Large intestine (tissue), 3 donors: ENCODE measurements at regions not wholly inside any gene's neighbourhood (a gene's known extent, or its start where the extent isn't known, plus 50 kb on each side); places are given as distances from the start of the nearest gene placed in this dataset.

Experiments used
- DNase-seq, 2 donors: peaks; one replicate each; pipeline versions ENCODE4 v3.0.0 to v3.0.0-alpha.2; 2013
- H3K27ac ChIP-seq: one replicate; pipeline ENCODE4 v1.5.1; 2013; ENCODE audit warnings: low read length
- H3K27me3 ChIP-seq: 2 replicates; pipeline ENCODE4 v1.6.1; 2013; ENCODE audit warnings: low read length; ENCODE audit not compliant: control insufficient read depth, insufficient read depth
- H3K36me3 ChIP-seq: 2 replicates; pipeline ENCODE4 v1.6.1; 2013; ENCODE audit warnings: low read length; ENCODE audit not compliant: control insufficient read depth, insufficient read depth
- H3K4me1 ChIP-seq: one replicate; pipeline ENCODE4 v1.6.1; 2013; ENCODE audit warnings: low read length; ENCODE audit not compliant: control insufficient read depth, insufficient read depth
- H3K4me3 ChIP-seq: one replicate; pipeline ENCODE4 v1.5.1; 2013; ENCODE audit warnings: low read length
- H3K9me3 ChIP-seq: one replicate; pipeline ENCODE4 v1.6.1; 2013; ENCODE audit warnings: mild to moderate bottlenecking, low read depth, low read length, moderate library complexity; ENCODE audit not compliant: control insufficient read depth
- WGBS: methylation state at CpG from one replicate; pipeline ENCODE4 v1.1.5; 2013; ENCODE audit warnings: low lambda C conversion rate; ENCODE audit not compliant: insufficient coverage; 5-methylcytosine and 5-hydroxymethylcytosine counted together

- DNase-seq: no peak
- no peak overlapping the region for H3K4me3 ChIP-seq
- H3K27ac ChIP-seq: no peak overlapping the region
- no peaks in the 10 kb centered on the region for H3K27me3 ChIP-seq
- no peaks in the 10 kb centered on the region for H3K4me1 ChIP-seq
- no peaks in the 10 kb centered on the region for H3K36me3 ChIP-seq
- no CpG with 5 or more reads among the region's 4 CpGs for WGBS
- no peaks in the 10 kb centered on the region for H3K9me3 ChIP-seq
Measured at GRCh38 chr2:19272039-19272438, 86.4 kb downstream of the OSR1 start.

- Histone ChIP-seq H3K27me3 (no peaks in the 10 kb centered on the region), H3K27ac (no peak overlapping the region), H3K36me3 (no peaks in the 10 kb centered on the region), H3K9me3 (no peaks in the 10 kb centered on the region), H3K4me3 (no peak overlapping the region), H3K4me1 (no peaks in the 10 kb centered on the region)
- 100% methylated on average over 2 of the region's 6 CpGs for WGBS
- DNase-seq: no peak
Measured at GRCh38 chr2:19264852-19265251, 93.6 kb downstream of the OSR1 start.

- no peaks in the 10 kb centered on the region for H3K27me3 ChIP-seq
- DNase-seq: no peak
- no peak overlapping the region for H3K27ac ChIP-seq
- H3K9me3 ChIP-seq: no peaks in the 10 kb centered on the region
- no CpG with 5 or more reads among the region's 7 CpGs for WGBS
- no peak overlapping the region for H3K4me3 ChIP-seq
- H3K36me3 ChIP-seq: no peaks in the 10 kb centered on the region
- no peaks in the 10 kb centered on the region for H3K4me1 ChIP-seq
Measured at GRCh38 chr2:19262150-19262549, 96.3 kb downstream of the OSR1 start.

GRCh38 chr2:19261061-19261460, 97.4 kb downstream of the OSR1 start:
- no peak overlapping the region for H3K4me3 ChIP-seq
- no peak for DNase-seq
- no peaks in the 10 kb centered on the region for H3K27me3 ChIP-seq
- H3K4me1 ChIP-seq: no peaks in the 10 kb centered on the region
- H3K9me3 ChIP-seq: no peaks in the 10 kb centered on the region
- no peak overlapping the region for H3K27ac ChIP-seq
- H3K36me3 ChIP-seq: no peaks in the 10 kb centered on the region
- WGBS: 100% methylated on average over 1 of the region's 4 CpGs

GRCh38 chr2:19256121-19256601, 102.3 kb downstream of the OSR1 start:
- Histone ChIP-seq H3K9me3 (no peaks in the 10 kb centered on the region), H3K4me3 (no peak overlapping the region), H3K27ac (no peak overlapping the region), H3K27me3 (no peaks in the 10 kb centered on the region), H3K4me1 (no peaks in the 10 kb centered on the region), H3K36me3 (no peaks in the 10 kb centered on the region)
- WGBS: 100% methylated on average over 1 of the region's 3 CpGs
- DNase-seq: peak; percentile 19 to 63

- Histone ChIP-seq H3K27me3 (no peaks in the 10 kb centered on the region), H3K4me3 (no peak overlapping the region), H3K9me3 (no peaks in the 10 kb centered on the region), H3K27ac (no peak overlapping the region), H3K4me1 (no peaks in the 10 kb centered on the region), H3K36me3 (no peaks in the 10 kb centered on the region)
- no peak for DNase-seq
Measured at GRCh38 chr2:19255481-19255880, 102.9 kb downstream of the OSR1 start.

- DNase-seq: no peak
- Histone ChIP-seq H3K27ac (no peak overlapping the region), H3K27me3 (no peaks in the 10 kb centered on the region), H3K9me3 (no peaks in the 10 kb centered on the region), H3K4me1 (no peaks in the 10 kb centered on the region), H3K4me3 (no peak overlapping the region), H3K36me3 (no peaks in the 10 kb centered on the region)
- 100% methylated on average over 1 of the region's 4 CpGs for WGBS
Measured at GRCh38 chr2:19251554-19251953, 106.9 kb downstream of the OSR1 start.

GRCh38 chr2:19250906-19251305, 107.5 kb downstream of the OSR1 start:
- no peak overlapping the region for H3K4me3 ChIP-seq
- H3K27ac ChIP-seq: no peak overlapping the region
- DNase-seq: no peak
- no peaks in the 10 kb centered on the region for H3K4me1 ChIP-seq
- no peaks in the 10 kb centered on the region for H3K27me3 ChIP-seq
- no peaks in the 10 kb centered on the region for H3K9me3 ChIP-seq
- no CpG with 5 or more reads among the region's 2 CpGs for WGBS
- H3K36me3 ChIP-seq: no peaks in the 10 kb centered on the region

- H3K4me1 ChIP-seq: no peaks in the 10 kb centered on the region
- H3K36me3 ChIP-seq: no peaks in the 10 kb centered on the region
- no peak overlapping the region for H3K4me3 ChIP-seq
- no CpG with 5 or more reads among the region's 4 CpGs for WGBS
- no peaks in the 10 kb centered on the region for H3K9me3 ChIP-seq
- H3K27ac ChIP-seq: no peak overlapping the region
- DNase-seq: no peak
- no peaks in the 10 kb centered on the region for H3K27me3 ChIP-seq
Measured at GRCh38 chr2:19247186-19247585, 111.2 kb downstream of the OSR1 start.

- Histone ChIP-seq H3K4me1 (no peaks in the 10 kb centered on the region), H3K9me3 (no peaks in the 10 kb centered on the region), H3K36me3 (no peaks in the 10 kb centered on the region), H3K4me3 (no peak overlapping the region), H3K27ac (no peak overlapping the region), H3K27me3 (no peaks in the 10 kb centered on the region)
- WGBS: no CpG with 5 or more reads among the region's 12 CpGs
- no peak for DNase-seq
Measured at GRCh38 chr2:19246496-19246895, 111.9 kb downstream of the OSR1 start.

- H3K4me1 ChIP-seq: no peaks in the 10 kb centered on the region
- H3K36me3 ChIP-seq: no peaks in the 10 kb centered on the region
- H3K4me3 ChIP-seq: no peak overlapping the region
- no peak overlapping the region for H3K27ac ChIP-seq
- H3K9me3 ChIP-seq: no peaks in the 10 kb centered on the region
- 100% methylated on average over 1 of the region's 9 CpGs for WGBS
- H3K27me3 ChIP-seq: no peaks in the 10 kb centered on the region
- DNase-seq: no peak
Measured at GRCh38 chr2:19244460-19245363, 113.7 kb downstream of the OSR1 start.
